ENCODE measurements at regions not wholly inside any gene's neighbourhood (a gene's known extent, or its start where the extent isn't known, plus 50 kb on each side); places are given as distances from the start of the nearest gene placed in this dataset.

DNA sequence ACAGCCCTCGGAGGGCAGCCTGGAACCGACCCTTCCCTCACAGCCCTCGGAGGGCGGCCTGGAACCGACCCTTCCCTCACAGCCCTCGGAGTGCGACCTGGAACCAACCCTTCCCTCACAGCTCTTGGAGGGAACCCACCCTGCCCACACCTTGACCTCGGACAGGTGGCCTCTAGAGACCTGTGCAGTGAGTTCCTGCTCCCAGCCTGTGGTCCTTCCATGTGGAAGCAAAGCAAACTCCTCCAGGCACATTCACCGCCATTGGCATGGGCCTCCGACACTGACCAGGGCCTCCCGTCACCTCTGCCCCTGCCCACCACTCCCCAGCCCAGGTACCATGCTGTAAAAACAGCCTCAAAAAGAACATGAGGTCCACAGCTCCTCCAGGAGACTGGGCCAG lies 272.1 kb downstream of the BRD1 start:
- ChIA-PET POLR2A (no interaction called here), CTCF (no interaction called here)
- H3K9ac ChIP-seq (ENCODE audit: low read length) = no peak overlapping the region
- H3K27me3 Mint-ChIP-seq = no peaks in the 10 kb centered on the region
- 93% methylated on average over 11 of the region's 11 CpGs for WGBS (ENCODE audit: insufficient coverage)
- peaks cover 8% of the 10 kb centered on the region for H4K20me1 ChIP-seq (ENCODE audit: control insufficient read depth, insufficient read depth, low read length, poor library complexity, severe bottlenecking)
- H3K27ac ChIP-seq (ENCODE audit: low read length in 2 of 2) = no peak overlapping the region
- H3K9me3 ChIP-seq (ENCODE audit: control extremely low read depth in 1 of 3, control insufficient read depth in 2 of 3, insufficient read depth in 1 of 3, low read length in 2 of 3) = peaks cover 2 to 41% (median 3%) of the 10 kb centered on the region in 3 donors
- no peaks in the 10 kb centered on the region for H3K4me1 ChIP-seq (ENCODE audit: control insufficient read depth in 2 of 2, insufficient read depth in 2 of 2, low read length in 2 of 2)
- H3K4me2 ChIP-seq (replicated peaks; ENCODE audit: low read depth, low read length, poor library complexity, severe bottlenecking) = no peak overlapping the region
- no peak for DNase-seq
- H3K9me3 Mint-ChIP-seq (ENCODE audit: insufficient read depth) = peaks cover 12% of the 10 kb centered on the region
- no peak overlapping the region for H3K27ac Mint-ChIP-seq
- intact Hi-C loops (cut with micrococcal nuclease) = no loop called here
- no peak overlapping the region for H2AFZ ChIP-seq (ENCODE audit: insufficient read depth, low read depth, low read length, poor library complexity, severe bottlenecking)
- H3K4me3 ChIP-seq (ENCODE audit: control extremely low read depth in 1 of 5, extremely low read depth in 1 of 5, insufficient read depth in 1 of 5, low read depth in 2 of 5, low read length in 4 of 5) = no peak overlapping the region
- H3K79me2 ChIP-seq (ENCODE audit: control insufficient read depth, insufficient read depth, low read length) = peaks cover 29% of the 10 kb centered on the region
- no peak overlapping the region for H3K4me3 Mint-ChIP-seq
- no peaks in the 10 kb centered on the region for H3K27me3 ChIP-seq (replicated peaks in 1 of 4; ENCODE audit: control extremely low read depth in 1 of 4, control insufficient read depth in 3 of 4, insufficient read depth in 4 of 4, low read length in 3 of 4)
- peaks cover 0 to 4% of the 10 kb centered on the region in 2 experiments for H3K36me3 ChIP-seq (replicated peaks in 1 of 2; ENCODE audit: control extremely low read depth in 1 of 2, control insufficient read depth in 1 of 2, extremely low read depth in 1 of 2, insufficient read depth in 2 of 2, low read length in 1 of 2)
- ATAC-seq (ENCODE audit: low read depth) = no peak
- no peaks in the 10 kb centered on the region for H3K4me1 Mint-ChIP-seq
- no peak for TF ChIP-seq EZH2 (IDR thresholded peaks at IDR 0.05; ENCODE audit: borderline replicate concordance, insufficient read depth, low read depth, low read length, poor library complexity, severe bottlenecking)
- TF ChIP-seq, protein P1, sequence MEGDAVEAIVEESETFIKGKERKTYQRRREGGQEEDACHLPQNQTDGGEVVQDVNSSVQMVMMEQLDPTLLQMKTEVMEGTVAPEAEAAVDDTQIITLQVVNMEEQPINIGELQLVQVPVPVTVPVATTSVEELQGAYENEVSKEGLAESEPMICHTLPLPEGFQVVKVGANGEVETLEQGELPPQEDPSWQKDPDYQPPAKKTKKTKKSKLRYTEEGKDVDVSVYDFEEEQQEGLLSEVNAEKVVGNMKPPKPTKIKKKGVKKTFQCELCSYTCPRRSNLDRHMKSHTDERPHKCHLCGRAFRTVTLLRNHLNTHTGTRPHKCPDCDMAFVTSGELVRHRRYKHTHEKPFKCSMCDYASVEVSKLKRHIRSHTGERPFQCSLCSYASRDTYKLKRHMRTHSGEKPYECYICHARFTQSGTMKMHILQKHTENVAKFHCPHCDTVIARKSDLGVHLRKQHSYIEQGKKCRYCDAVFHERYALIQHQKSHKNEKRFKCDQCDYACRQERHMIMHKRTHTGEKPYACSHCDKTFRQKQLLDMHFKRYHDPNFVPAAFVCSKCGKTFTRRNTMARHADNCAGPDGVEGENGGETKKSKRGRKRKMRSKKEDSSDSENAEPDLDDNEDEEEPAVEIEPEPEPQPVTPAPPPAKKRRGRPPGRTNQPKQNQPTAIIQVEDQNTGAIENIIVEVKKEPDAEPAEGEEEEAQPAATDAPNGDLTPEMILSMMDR (IDR thresholded peaks at IDR 0.05) = no peak

GRCh38 chr22:49554741-49555140 lies 272.9 kb downstream of the BRD1 start:
- Histone ChIP-seq H3K79me2 (ENCODE audit: control insufficient read depth, insufficient read depth, low read length) (peaks cover 29% of the 10 kb centered on the region), H3K36me3 (replicated peaks in 1 of 2; ENCODE audit: control extremely low read depth in 1 of 2, control insufficient read depth in 1 of 2, extremely low read depth in 1 of 2, insufficient read depth in 2 of 2, low read length in 1 of 2) (peaks cover 0 to 4% of the 10 kb centered on the region in 2 experiments), H3K27ac (ENCODE audit: low read length in 2 of 2) (no peak overlapping the region), H3K4me3 (ENCODE audit: control extremely low read depth in 1 of 5, extremely low read depth in 1 of 5, insufficient read depth in 1 of 5, low read depth in 2 of 5, low read length in 4 of 5) (no peak overlapping the region), H3K9me3 (ENCODE audit: control extremely low read depth in 1 of 3, control insufficient read depth in 2 of 3, insufficient read depth in 1 of 3, low read length in 2 of 3) (peaks cover 2 to 42% (median 3%) of the 10 kb centered on the region in 3 donors), H3K4me1 (ENCODE audit: control insufficient read depth in 2 of 2, insufficient read depth in 2 of 2, low read length in 2 of 2) (no peaks in the 10 kb centered on the region), H4K20me1 (ENCODE audit: control insufficient read depth, insufficient read depth, low read length, poor library complexity, severe bottlenecking) (peaks cover 8% of the 10 kb centered on the region), H3K27me3 (replicated peaks in 1 of 4; ENCODE audit: control extremely low read depth in 1 of 4, control insufficient read depth in 3 of 4, insufficient read depth in 4 of 4, low read length in 3 of 4) (no peaks in the 10 kb centered on the region), H3K9ac (ENCODE audit: low read length) (no peak overlapping the region), H3K4me2 (replicated peaks; ENCODE audit: low read depth, low read length, poor library complexity, severe bottlenecking) (no peak overlapping the region), H2AFZ (ENCODE audit: insufficient read depth, low read depth, low read length, poor library complexity, severe bottlenecking) (no peak overlapping the region)
- ChIA-PET POLR2A (no interaction called here), CTCF (no interaction called here)
- H3K4me1 Mint-ChIP-seq = no peaks in the 10 kb centered on the region
- DNase-seq = no peak
- H3K4me3 Mint-ChIP-seq = no peak overlapping the region
- intact Hi-C loops (cut with micrococcal nuclease) = no loop called here
- no peak overlapping the region for H3K27ac Mint-ChIP-seq
- peaks cover 12% of the 10 kb centered on the region for H3K9me3 Mint-ChIP-seq (ENCODE audit: insufficient read depth)
- 98% methylated on average over 15 of the region's 17 CpGs for WGBS (ENCODE audit: insufficient coverage)
- ATAC-seq (ENCODE audit: low read depth) = no peak
- TF ChIP-seq, protein P1 (IDR thresholded peaks at IDR 0.05) = no peak
- TF ChIP-seq EZH2 (IDR thresholded peaks at IDR 0.05; ENCODE audit: borderline replicate concordance, insufficient read depth, low read depth, low read length, poor library complexity, severe bottlenecking) = no peak
- H3K27me3 Mint-ChIP-seq = no peaks in the 10 kb centered on the region
